ENCODE measurements at regions not wholly inside any gene's neighbourhood (a gene's known extent, or its start where the extent isn't known, plus 50 kb on each side); places are given as distances from the start of the nearest gene placed in this dataset.
"Not testable (repeated sequence)": the region's sequence is repeated elsewhere in the genome, so short reads cannot be mapped to it uniquely, and the experiment has no call there.

- DNase-seq (ENCODE audit: low spot score): no peak
Observed at GRCh38 chr4:29708473-29708872, 1011.7 kb upstream of the PCDH7 start.

GRCh38 chr4:29710519-29710918 lies 1009.6 kb upstream of the PCDH7 start:
- no peak for DNase-seq (ENCODE audit: low spot score)

- DNase-seq (ENCODE audit: low spot score): no peak
Observed at GRCh38 chr4:29711226-29711625, 1008.9 kb upstream of the PCDH7 start.

- peak; percentile 3 for DNase-seq (ENCODE audit: low spot score)
Observed at GRCh38 chr4:29717287-29718057, 1002.7 kb upstream of the PCDH7 start.

- no peak for DNase-seq (ENCODE audit: low spot score)
Observed at GRCh38 chr4:29718136-29718535, 1002.0 kb upstream of the PCDH7 start.

- no peak for DNase-seq (ENCODE audit: low spot score)
Observed at GRCh38 chr4:29722253-29722652, 997.9 kb upstream of the PCDH7 start.

GRCh38 chr4:29726938-29727337 lies 993.2 kb upstream of the PCDH7 start:
- no peak for DNase-seq (ENCODE audit: low spot score)

- no peak for DNase-seq (ENCODE audit: low spot score)
Observed at GRCh38 chr4:29734343-29735213, 985.6 kb upstream of the PCDH7 start.

GRCh38 chr4:29756966-29757365 lies 963.2 kb upstream of the PCDH7 start:
- DNase-seq (ENCODE audit: low spot score): no peak

GRCh38 chr4:29762151-29762550 lies 958.0 kb upstream of the PCDH7 start:
- no peak for DNase-seq (ENCODE audit: low spot score)

- DNase-seq (ENCODE audit: low spot score): no peak
Observed at GRCh38 chr4:29770627-29771026, 949.5 kb upstream of the PCDH7 start.

GRCh38 chr4:29788123-29788522 lies 932.0 kb upstream of the PCDH7 start:
- not testable (repeated sequence) for DNase-seq (ENCODE audit: low spot score)

- no peak for DNase-seq (ENCODE audit: low spot score)
Observed at GRCh38 chr4:29805245-29805644, 914.9 kb upstream of the PCDH7 start.

- no peak for DNase-seq (ENCODE audit: low spot score)
Observed at GRCh38 chr4:29805916-29806480, 914.2 kb upstream of the PCDH7 start.

- no peak for DNase-seq (ENCODE audit: low spot score)
Observed at GRCh38 chr4:29817961-29818360, 902.2 kb upstream of the PCDH7 start.

- DNase-seq (ENCODE audit: low spot score): no peak
Observed at GRCh38 chr4:29829067-29829466, 891.1 kb upstream of the PCDH7 start.

- no peak for DNase-seq (ENCODE audit: low spot score)
Observed at GRCh38 chr4:29852537-29852936, 867.6 kb upstream of the PCDH7 start.

- DNase-seq (ENCODE audit: low spot score): no peak
Observed at GRCh38 chr4:29853833-29854232, 866.3 kb upstream of the PCDH7 start.

- no peak for DNase-seq (ENCODE audit: low spot score)
Observed at GRCh38 chr4:29861307-29861706, 858.9 kb upstream of the PCDH7 start.

- DNase-seq (ENCODE audit: low spot score): no peak
Observed at GRCh38 chr4:29867412-29867811, 852.8 kb upstream of the PCDH7 start.

- no peak for DNase-seq (ENCODE audit: low spot score)
Observed at GRCh38 chr4:29900336-29900735, 819.8 kb upstream of the PCDH7 start.

- DNase-seq (ENCODE audit: low spot score): no peak
Observed at GRCh38 chr4:29908276-29908675, 811.9 kb upstream of the PCDH7 start.

GRCh38 chr4:29927895-29928294 lies 792.3 kb upstream of the PCDH7 start:
- no peak for DNase-seq (ENCODE audit: low spot score)

Measured in SW480 (cell line).